IMR-90 (cell line): ENCODE measurements at regions not wholly inside any gene's neighbourhood (a gene's known extent, or its start where the extent isn't known, plus 50 kb on each side); places are given as distances from the start of the nearest gene placed in this dataset.

ENCODE experiments used
- ATAC-seq: fragments of 200-7000 bp; cut with Tn5 transposase; 2 replicates; pipeline ENCODE4 v1.9.1; 2020; ENCODE audit warnings: low read depth, mild to moderate bottlenecking, moderate library complexity
- BruUV-seq: library from RNA; stranded (reverse); fragments of 400-500 nt; replicated peaks from 2 replicates; lab custom pipeline; 2021; lab: Mats Ljungman, UMichigan
- CTCF ChIA-PET: fragments of 300-600 bp; formaldehyde crosslinking; extraction: SDS; loops from one replicate; lab custom pipeline; 2021; ENCODE audit warnings: antibody characterized with exemption; lab: Yijun Ruan, JAX
- POLR2A ChIA-PET: fragments of 300-600 bp; sonication (Branson Sonifier 250); formaldehyde crosslinking; loops from one replicate; lab custom pipeline; 2022; ENCODE audit warnings: antibody characterized with exemption; ENCODE audit not compliant: unreplicated experiment; lab: Charles Lee
- DNase-seq: peaks from one replicate; pipeline ENCODE4 v3.0.0; 2013
- H2AFZ ChIP-seq: replicated peaks from 2 replicates; pipeline ENCODE3; 2013; ENCODE audit warnings: low read length, mild to moderate bottlenecking; ENCODE audit not compliant: poor library complexity
- H2AK5ac ChIP-seq: 2 replicates; pipeline ENCODE4 v1.6.1; 2013; ENCODE audit warnings: low read depth, low read length, inconsistent platforms
- H2AK9ac ChIP-seq: replicated peaks from 2 replicates; pipeline ENCODE3; 2013; ENCODE audit warnings: mild to moderate bottlenecking, low read depth, low read length, moderate library complexity; ENCODE audit not compliant: poor library complexity
- H2BK120ac ChIP-seq: 2 replicates; pipeline ENCODE4 v1.6.1; 2013; ENCODE audit warnings: low read depth, low read length, inconsistent platforms
- H2BK15ac ChIP-seq: 3 replicates; pipeline ENCODE4 v1.6.1; 2013; ENCODE audit warnings: low read depth, low read length, inconsistent platforms
- H2BK20ac ChIP-seq: 2 replicates; pipeline ENCODE4 v1.6.1; 2013; ENCODE audit warnings: low read depth, mild to moderate bottlenecking, inconsistent platforms, low read length, moderate library complexity
- H2BK5ac ChIP-seq: 2 replicates; pipeline ENCODE4 v1.6.1; 2013; ENCODE audit warnings: mild to moderate bottlenecking, low read depth, low read length, inconsistent platforms; ENCODE audit not compliant: poor library complexity, severe bottlenecking
- H3K14ac ChIP-seq: replicated peaks from 2 replicates; pipeline ENCODE4 v1.6.1; 2013; ENCODE audit warnings: low read depth, low read length, inconsistent platforms
- H3K18ac ChIP-seq: 2 replicates; pipeline ENCODE4 v1.6.1; 2013; ENCODE audit warnings: low read depth, low read length, control low read depth
- H3K23ac ChIP-seq: 2 replicates; pipeline ENCODE4 v1.6.1; 2013; ENCODE audit warnings: low read depth, low read length, inconsistent platforms
- H3K27ac ChIP-seq: 2 replicates; pipeline ENCODE4 v1.5.1; 2013; ENCODE audit warnings: mild to moderate bottlenecking, control low read depth, low read length; ENCODE audit not compliant: insufficient read depth
- H3K27me3 ChIP-seq: 2 replicates; pipeline ENCODE4 v1.6.1; 2013; ENCODE audit warnings: low read length; ENCODE audit not compliant: control insufficient read depth, insufficient read depth
- H3K36me3 ChIP-seq: 2 replicates; pipeline ENCODE4 v1.6.1; 2013; ENCODE audit warnings: low read length, mixed read lengths; ENCODE audit not compliant: control insufficient read depth, insufficient read depth
- H3K4ac ChIP-seq: 2 replicates; pipeline ENCODE4 v1.6.1; 2013; ENCODE audit warnings: low read depth, low read length, inconsistent platforms
- H3K4me1 ChIP-seq: 2 replicates; pipeline ENCODE4 v1.6.1; 2013; ENCODE audit warnings: low read length, mixed read lengths; ENCODE audit not compliant: control insufficient read depth, insufficient read depth
- H3K4me2 ChIP-seq: 2 replicates; pipeline ENCODE4 v1.6.1; 2013; ENCODE audit warnings: low read depth, mild to moderate bottlenecking, control low read depth, low read length, moderate library complexity
- H3K4me3 ChIP-seq: 2 replicates; pipeline ENCODE4 v1.5.1; 2013; ENCODE audit warnings: low read depth, mild to moderate bottlenecking, control low read depth, low read length, moderate library complexity; ENCODE audit not compliant: insufficient read depth
- H3K56ac ChIP-seq: 2 replicates; pipeline ENCODE4 v1.6.1; 2013; ENCODE audit warnings: low read length, inconsistent platforms; ENCODE audit not compliant: insufficient read depth; ENCODE audit errors: extremely low read depth
- H3K79me1 ChIP-seq, 2 experiments: 2 replicates each; pipeline ENCODE4 v1.6.1; 2013; ENCODE audit warnings: low read length in 2 of 2, inconsistent platforms in 1 of 2, low read depth in 1 of 2
- H3K9ac ChIP-seq: 2 replicates; pipeline ENCODE4 v1.6.1; 2013; ENCODE audit warnings: low read depth, low read length, control low read depth
- H3K9me1 ChIP-seq: 2 replicates; pipeline ENCODE4 v1.6.1; 2013; ENCODE audit warnings: low read length, inconsistent platforms; ENCODE audit not compliant: insufficient read depth
- H3K9me3 ChIP-seq: 2 replicates; pipeline ENCODE4 v1.6.1; 2013; ENCODE audit warnings: low read length; ENCODE audit not compliant: control insufficient read depth, insufficient read depth
- H4K20me1 ChIP-seq: 2 replicates; pipeline ENCODE4 v1.6.1; 2013; ENCODE audit warnings: low read length, inconsistent platforms; ENCODE audit not compliant: insufficient read depth
- H4K5ac ChIP-seq: 2 replicates; pipeline ENCODE4 v1.6.1; 2013; ENCODE audit warnings: mild to moderate bottlenecking, low read depth, low read length, control low read depth
- H4K8ac ChIP-seq, 2 experiments: 2 replicates each; pipeline ENCODE4 v1.6.1; 2013; ENCODE audit warnings: low read depth in 2 of 2, low read length in 2 of 2, control low read depth in 1 of 2, inconsistent platforms in 1 of 2
- H4K91ac ChIP-seq: 2 replicates; pipeline ENCODE4 v1.6.1; 2013; ENCODE audit warnings: low read depth, low read length, inconsistent platforms; ENCODE audit not compliant: insufficient read depth
- BHLHE40 ChIP-seq: fragments of 150-350 bp; IDR thresholded peaks from 2 replicates; pipeline ENCODE4 v1.6.1; 2016; ENCODE audit warnings: mild to moderate bottlenecking, low read depth, low read length
- CHD1 ChIP-seq: IDR thresholded peaks from 2 replicates; pipeline ENCODE4 v1.6.1; 2012; ENCODE audit warnings: low read depth, low read length, improper control_type of control experiment
- MAFK ChIP-seq: IDR thresholded peaks from 2 replicates; pipeline ENCODE4 v1.6.1; 2012; ENCODE audit warnings: low read depth, low read length, improper control_type of control experiment
- NFE2L2 ChIP-seq: fragments of 150-350 bp; IDR thresholded peaks from 2 replicates; pipeline ENCODE4 v1.6.1; 2016; ENCODE audit warnings: low read depth, mild to moderate bottlenecking, low read length
- RAD21 ChIP-seq: IDR thresholded peaks from 2 replicates; pipeline ENCODE4 v1.6.1; 2012; ENCODE audit warnings: low read length, improper control_type of control experiment
- RFX5 ChIP-seq: IDR thresholded peaks from 2 replicates; pipeline ENCODE4 v1.8.0; 2012; ENCODE audit warnings: low read depth, mild to moderate bottlenecking, low read length, moderate library complexity
- SMC3 ChIP-seq: fragments of 150-350 bp; IDR thresholded peaks from 2 replicates; pipeline ENCODE4 v1.6.1; 2016; ENCODE audit warnings: low read depth, mild to moderate bottlenecking, antibody characterized with exemption, low read length, moderate library complexity
- WGBS, 2 experiments: methylation state at CpG; one replicate each; pipeline versions ENCODE4 v1.1.5 to v1.1.7; 2013; ENCODE audit warnings: missing lambda C conversion rate in 2 of 2; ENCODE audit not compliant: insufficient read length in 1 of 2; ENCODE audit errors: extremely low coverage in 2 of 2; 5-methylcytosine and 5-hydroxymethylcytosine counted together
- dilution Hi-C: fragments of 300-500 bp; cut with HindIII; formaldehyde crosslinking; loops from one replicate; pipeline ENCODE4 v1.14.3; 2018; ENCODE audit warnings: low sequenced_read_pairs; ENCODE audit not compliant: unreplicated experiment
- in situ Hi-C: fragments of 300-500 bp; cut with MboI; formaldehyde crosslinking; loops from 3 replicates; pipeline ENCODE4 v1.14.3; 2019; ENCODE audit warnings: low sequenced_read_pairs, inconsistent platforms, mixed read lengths
- intact Hi-C: fragments of 100-400 bp; cut with micrococcal nuclease; formaldehyde crosslinking; loops from 2 replicates; pipeline ENCODE4 v1.10.0; 2022

DNA sequence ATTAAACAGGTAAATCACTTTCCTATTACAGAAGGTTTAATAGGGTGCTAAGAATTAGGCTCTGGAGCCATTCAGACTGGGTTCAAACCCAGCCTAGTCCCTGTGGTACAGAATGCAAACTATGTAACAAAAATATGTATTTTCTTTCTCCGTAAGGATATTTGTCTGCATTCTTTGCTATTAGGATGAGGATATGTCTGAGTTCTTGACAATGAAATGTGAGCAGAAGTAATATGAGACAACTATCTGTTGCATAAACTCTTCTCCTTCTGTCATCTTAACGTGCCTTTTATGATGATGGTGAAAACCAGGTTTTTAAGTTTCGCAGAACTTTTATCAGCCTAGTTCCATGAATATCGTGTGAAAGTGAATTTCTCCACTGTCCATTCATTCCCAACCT is 1129.1 kb upstream of the ZEB2 start:
- H2BK20ac ChIP-seq: no peak overlapping the region
- H4K8ac ChIP-seq: no peak overlapping the region
- H4K5ac ChIP-seq: no peak overlapping the region
- TF ChIP-seq MAFK (no peak), SMC3 (no peak), CHD1 (no peak), RFX5 (no peak), RAD21 (no peak), BHLHE40 (no peak), NFE2L2 (no peak)
- intact Hi-C loops (no loop called here), dilution Hi-C loops (no loop called here), in situ Hi-C loops (no loop called here)
- H4K91ac ChIP-seq: no peak overlapping the region
- no peak overlapping the region for H3K27ac ChIP-seq
- H3K36me3 ChIP-seq: no peaks in the 10 kb centered on the region
- BruUV-seq: no TSS peak
- no peak for ATAC-seq
- no peak overlapping the region for H3K56ac ChIP-seq
- H3K9me3 ChIP-seq: no peaks in the 10 kb centered on the region
- no peak overlapping the region for H3K23ac ChIP-seq
- H2AK5ac ChIP-seq: no peak overlapping the region
- no peaks in the 10 kb centered on the region for H3K9me1 ChIP-seq
- no peak overlapping the region for H2AFZ ChIP-seq
- H2BK5ac ChIP-seq: no peak overlapping the region
- H3K4me3 ChIP-seq: no peak overlapping the region
- CTCF ChIA-PET: no interaction called here
- H3K4me1 ChIP-seq: no peaks in the 10 kb centered on the region; the same call in 1 of the 2 replicates
- no peak overlapping the region for H3K9ac ChIP-seq
- H3K18ac ChIP-seq: no peak overlapping the region
- no peak overlapping the region for H2BK120ac ChIP-seq
- DNase-seq: no peak
- H3K4me2 ChIP-seq: no peak overlapping the region
- no peaks in the 10 kb centered on the region for H3K79me1 ChIP-seq
- no peaks in the 10 kb centered on the region for H3K27me3 ChIP-seq
- no CpG with 5 or more reads among the region's 4 CpGs for WGBS, 2 experiments
- no peak overlapping the region for H3K14ac ChIP-seq
- H2BK15ac ChIP-seq: no peak overlapping the region
- POLR2A ChIA-PET: no interaction called here
- H3K4ac ChIP-seq: no peak overlapping the region
- no peak overlapping the region for H2AK9ac ChIP-seq
- no peaks in the 10 kb centered on the region for H4K20me1 ChIP-seq
